ENCODE measurements at regions not wholly inside any gene's neighbourhood (a gene's known extent, or its start where the extent isn't known, plus 50 kb on each side); places are given as distances from the start of the nearest gene placed in this dataset.

GRCh38 chr18:51802569-51803428 is 537.2 kb upstream of the DCC start:
- intact Hi-C loops (cut with micrococcal nuclease) = no loop called here

GRCh38 chr18:51807336-51807735 is 532.7 kb upstream of the DCC start:
- intact Hi-C loops (cut with micrococcal nuclease) = no loop called here

GRCh38 chr18:51811883-51812282 is 528.1 kb upstream of the DCC start:
- intact Hi-C loops (cut with micrococcal nuclease) = no loop called here

- intact Hi-C loops (cut with micrococcal nuclease) = no loop called here
Observed at GRCh38 chr18:51813740-51814139, 526.3 kb upstream of the DCC start.

GRCh38 chr18:51821610-51822009 is 518.4 kb upstream of the DCC start:
- intact Hi-C loops (cut with micrococcal nuclease) = no loop called here

- intact Hi-C loops (cut with micrococcal nuclease) = no loop called here
Observed at GRCh38 chr18:51824746-51825145, 515.3 kb upstream of the DCC start.

- intact Hi-C loops (cut with micrococcal nuclease) = no loop called here
Observed at GRCh38 chr18:51833850-51834249, 506.1 kb upstream of the DCC start.

- intact Hi-C loops (cut with micrococcal nuclease) = no loop called here
Observed at GRCh38 chr18:51848702-51849101, 491.3 kb upstream of the DCC start.

- intact Hi-C loops (cut with micrococcal nuclease) = no loop called here
Observed at GRCh38 chr18:51852681-51853080, 487.3 kb upstream of the DCC start.

GRCh38 chr18:51857989-51858388 is 482.0 kb upstream of the DCC start:
- intact Hi-C loops (cut with micrococcal nuclease) = no loop called here

GRCh38 chr18:51861046-51861445 is 479.0 kb upstream of the DCC start:
- intact Hi-C loops (cut with micrococcal nuclease) = no loop called here

GRCh38 chr18:51862051-51862715 is 477.8 kb upstream of the DCC start:
- intact Hi-C loops (cut with micrococcal nuclease) = no loop called here

- intact Hi-C loops (cut with micrococcal nuclease) = no loop called here
Observed at GRCh38 chr18:51864219-51864965, 475.6 kb upstream of the DCC start.

GRCh38 chr18:51865538-51865937 is 474.5 kb upstream of the DCC start:
- intact Hi-C loops (cut with micrococcal nuclease) = no loop called here

- intact Hi-C loops (cut with micrococcal nuclease) = no loop called here
Observed at GRCh38 chr18:51867767-51868166, 472.2 kb upstream of the DCC start.

GRCh38 chr18:51878724-51879123 is 461.3 kb upstream of the DCC start:
- intact Hi-C loops (cut with micrococcal nuclease) = no loop called here

GRCh38 chr18:51879329-51879728 is 460.7 kb upstream of the DCC start:
- intact Hi-C loops (cut with micrococcal nuclease) = no loop called here

- intact Hi-C loops (cut with micrococcal nuclease) = no loop called here
Observed at GRCh38 chr18:51881394-51881793, 458.6 kb upstream of the DCC start.

GRCh38 chr18:51884039-51884438 is 456.0 kb upstream of the DCC start:
- intact Hi-C loops (cut with micrococcal nuclease) = no loop called here

GRCh38 chr18:51890762-51891161 is 449.2 kb upstream of the DCC start:
- intact Hi-C loops (cut with micrococcal nuclease) = no loop called here

- intact Hi-C loops (cut with micrococcal nuclease) = no loop called here
Observed at GRCh38 chr18:51891876-51892275, 448.1 kb upstream of the DCC start.

GRCh38 chr18:51897884-51898283 is 442.1 kb upstream of the DCC start:
- intact Hi-C loops (cut with micrococcal nuclease) = no loop called here

Measured in T-helper 1 cell treated with Interleukin-12 subunit alpha and Interleukin-12 subunit beta and Interleukin-4 antibody, amounts not matched to agents 30 ng/mL and 1 ng/mL, for 36 hours (primary cell).